SKM-1 treated with dmso at 0.1 percent for 144 hours (cell line): ENCODE measurements at regions not wholly inside any gene's neighbourhood (a gene's known extent, or its start where the extent isn't known, plus 50 kb on each side); places are given as distances from the start of the nearest gene placed in this dataset.
"Not testable (repeated sequence)": the region's sequence is repeated elsewhere in the genome, so short reads cannot be mapped to it uniquely, and the experiment has no call there.

Source experiments
- DNase-seq: peaks from one replicate; lab custom pipeline; 2025; ENCODE audit not compliant: unreplicated experiment; lab: John Stamatoyannopoulos, UW

GRCh38 chr1:99496067-99496466, 149.8 kb upstream of the PALMD start:
- no peak for DNase-seq

- no peak for DNase-seq
These were observed 148.2 kb upstream of the PALMD start for GRCh38 chr1:99497690-99498089.

- DNase-seq = no peak
These were observed 145.4 kb upstream of the PALMD start for GRCh38 chr1:99500541-99500940.

GRCh38 chr1:99501871-99502270, 144.0 kb upstream of the PALMD start:
- no peak for DNase-seq

GRCh38 chr1:99502400-99502799, 143.5 kb upstream of the PALMD start:
- no peak for DNase-seq

GRCh38 chr1:99503276-99503747, 142.6 kb upstream of the PALMD start:
- DNase-seq = no peak

- no peak for DNase-seq
These were observed 141.6 kb upstream of the PALMD start for GRCh38 chr1:99504287-99504686.

- no peak for DNase-seq
These were observed 139.3 kb upstream of the PALMD start for GRCh38 chr1:99506631-99507030.

- DNase-seq = not testable (repeated sequence)
These were observed 138.5 kb upstream of the PALMD start for GRCh38 chr1:99507446-99507845.

GRCh38 chr1:99507906-99508732, 137.8 kb upstream of the PALMD start:
- DNase-seq = no peak

GRCh38 chr1:99508733-99509445, 137.0 kb upstream of the PALMD start:
- not testable (repeated sequence) for DNase-seq

- DNase-seq = not testable (repeated sequence)
These were observed 130.9 kb upstream of the PALMD start for GRCh38 chr1:99514823-99515552.

- no peak for DNase-seq
These were observed 129.8 kb upstream of the PALMD start for GRCh38 chr1:99516141-99516540.

GRCh38 chr1:99520121-99520520, 125.8 kb upstream of the PALMD start:
- DNase-seq = no peak

- no peak for DNase-seq
These were observed 120.6 kb upstream of the PALMD start for GRCh38 chr1:99525331-99525730.

GRCh38 chr1:99527078-99527477, 118.8 kb upstream of the PALMD start:
- DNase-seq = no peak

GRCh38 chr1:99527545-99527944, 118.4 kb upstream of the PALMD start:
- DNase-seq = no peak

- DNase-seq = no peak
These were observed 116.9 kb upstream of the PALMD start for GRCh38 chr1:99529002-99529401.

GRCh38 chr1:99531578-99532275, 114.2 kb upstream of the PALMD start:
- DNase-seq = no peak

GRCh38 chr1:99532276-99532580, 113.7 kb upstream of the PALMD start:
- no peak for DNase-seq
